HG02884 (cell line): ENCODE measurements at regions not wholly inside any gene's neighbourhood (a gene's known extent, or its start where the extent isn't known, plus 50 kb on each side); places are given as distances from the start of the nearest gene placed in this dataset.

ENCODE experiments used
- ATAC-seq: cut with Tn5 transposase; IDR thresholded peaks from one replicate; pipeline ENCODE4 v1.9.1; 2021; ENCODE audit warnings: mild to moderate bottlenecking, moderate library complexity; ENCODE audit not compliant: unreplicated experiment

DNA sequence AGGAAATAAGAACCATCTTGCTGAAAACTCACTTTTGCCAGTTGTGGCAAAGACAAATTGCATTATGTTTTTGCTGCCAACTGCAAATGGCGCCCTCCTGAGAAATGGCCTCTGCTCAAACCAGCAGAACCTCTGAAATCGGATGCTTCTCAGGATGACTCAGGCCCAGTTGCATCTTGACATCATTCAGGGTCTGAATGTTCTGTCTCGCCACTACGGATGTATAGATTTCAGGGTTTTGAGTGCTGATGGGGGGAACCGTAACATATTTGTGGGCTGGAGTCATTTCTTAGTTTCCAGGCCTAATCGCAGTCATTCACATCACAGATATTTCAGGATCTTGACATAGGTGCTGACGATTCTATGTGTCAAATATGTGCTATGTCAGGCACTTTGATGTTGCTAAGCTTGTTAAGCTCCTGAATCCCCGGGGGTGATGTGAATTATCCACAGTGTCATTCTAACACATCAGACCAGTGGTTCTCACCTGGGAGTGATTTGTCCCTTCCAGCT lies 207.1 kb downstream of the NFATC2 start:
- no peak for ATAC-seq

DNA sequence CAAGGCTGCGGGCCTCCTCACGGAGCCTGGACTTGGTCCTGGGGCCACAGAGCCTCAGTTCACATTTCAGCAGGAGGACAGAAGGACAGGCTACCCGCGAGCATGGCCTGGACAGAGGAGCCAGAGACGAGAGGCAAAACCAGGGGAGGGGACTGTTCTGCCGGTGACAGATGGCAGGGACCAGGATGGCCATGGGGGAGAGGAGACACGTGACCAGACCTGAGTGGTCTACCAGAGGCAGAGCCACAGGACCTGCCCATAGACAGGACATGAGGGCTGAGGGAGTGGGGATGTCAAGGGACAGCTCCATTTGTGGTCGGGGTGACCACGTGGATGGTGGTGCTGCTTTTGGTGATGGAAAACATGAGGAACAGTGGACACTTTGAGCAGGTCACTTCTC lies 207.9 kb downstream of the NFATC2 start:
- ATAC-seq = no peak

DNA sequence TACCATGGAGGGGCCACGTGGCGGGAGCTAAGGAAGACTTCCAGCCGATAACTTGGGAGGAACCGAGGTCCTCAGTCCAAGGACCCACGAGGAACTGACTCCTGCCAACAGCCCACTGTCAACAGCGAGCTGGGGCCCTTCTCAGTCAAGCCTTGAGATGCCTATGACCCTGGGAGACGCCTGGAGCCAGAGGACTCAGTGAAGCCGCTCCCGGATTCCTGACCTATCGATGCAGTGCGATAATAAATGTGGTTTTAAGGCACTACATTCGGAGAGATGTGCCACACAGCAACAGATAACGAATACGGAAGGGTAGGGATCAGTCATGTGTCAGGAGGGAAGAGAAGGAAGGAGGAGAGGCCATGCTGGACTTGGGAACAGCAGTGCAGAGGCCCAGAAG lies 208.5 kb downstream of the NFATC2 start:
- ATAC-seq = no peak

DNA sequence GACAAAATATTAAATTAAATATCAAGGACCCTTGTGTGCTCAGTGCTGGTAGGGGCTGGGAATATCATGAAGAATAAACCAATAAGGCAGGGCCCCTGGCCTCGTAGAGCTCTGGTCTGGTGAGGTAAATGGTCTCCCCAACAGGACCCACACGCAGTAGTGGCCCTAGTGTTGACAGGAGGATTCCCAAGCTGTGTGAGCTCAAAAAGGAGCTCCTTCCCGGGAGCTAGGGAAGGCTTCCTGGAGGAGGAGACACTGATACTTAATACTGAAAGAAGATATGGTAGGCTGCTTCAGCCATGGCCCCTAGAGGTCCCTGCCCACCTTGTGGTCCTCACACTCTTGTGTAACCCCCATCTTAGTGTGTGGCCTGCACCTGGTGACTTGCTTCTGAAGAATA lies 209.1 kb downstream of the NFATC2 start:
- ATAC-seq = no peak

DNA sequence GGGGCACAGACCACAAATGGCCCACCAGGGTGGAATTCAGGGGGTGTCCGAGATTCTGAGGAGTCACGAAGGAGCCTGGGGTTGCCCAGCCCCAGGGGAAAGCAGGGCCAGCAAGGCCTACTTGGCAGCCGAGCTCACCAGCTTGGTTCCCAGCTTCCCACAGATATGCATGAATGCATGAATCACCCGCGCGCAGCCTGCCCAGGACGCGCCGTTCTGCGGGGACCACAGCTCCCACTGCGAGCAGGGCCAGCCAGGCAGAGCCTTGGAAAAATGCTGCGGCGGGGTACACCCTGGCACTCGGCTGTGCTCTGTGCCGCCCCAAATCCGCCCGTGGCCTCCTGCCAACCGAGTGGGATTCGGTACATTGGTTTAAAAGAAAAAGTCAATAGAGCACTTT lies 211.0 kb downstream of the NFATC2 start:
- no peak for ATAC-seq

DNA sequence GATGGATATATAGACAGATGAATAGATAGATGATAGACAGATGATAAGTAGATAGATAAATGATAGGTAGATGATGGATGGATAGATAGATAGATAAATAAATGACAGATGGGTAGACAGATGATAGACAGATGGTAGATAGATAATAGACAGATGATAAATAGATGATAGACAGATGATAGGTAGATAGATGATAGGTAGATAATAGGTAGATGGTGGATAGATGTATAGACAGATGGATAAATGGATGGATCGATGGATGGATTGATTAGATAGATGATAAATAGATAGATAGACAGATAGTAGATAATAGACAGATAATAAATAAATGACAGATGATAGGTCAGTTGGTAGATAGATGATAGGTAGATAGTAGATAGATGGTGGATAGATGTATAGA lies 212.7 kb downstream of the NFATC2 start:
- no peak for ATAC-seq

DNA sequence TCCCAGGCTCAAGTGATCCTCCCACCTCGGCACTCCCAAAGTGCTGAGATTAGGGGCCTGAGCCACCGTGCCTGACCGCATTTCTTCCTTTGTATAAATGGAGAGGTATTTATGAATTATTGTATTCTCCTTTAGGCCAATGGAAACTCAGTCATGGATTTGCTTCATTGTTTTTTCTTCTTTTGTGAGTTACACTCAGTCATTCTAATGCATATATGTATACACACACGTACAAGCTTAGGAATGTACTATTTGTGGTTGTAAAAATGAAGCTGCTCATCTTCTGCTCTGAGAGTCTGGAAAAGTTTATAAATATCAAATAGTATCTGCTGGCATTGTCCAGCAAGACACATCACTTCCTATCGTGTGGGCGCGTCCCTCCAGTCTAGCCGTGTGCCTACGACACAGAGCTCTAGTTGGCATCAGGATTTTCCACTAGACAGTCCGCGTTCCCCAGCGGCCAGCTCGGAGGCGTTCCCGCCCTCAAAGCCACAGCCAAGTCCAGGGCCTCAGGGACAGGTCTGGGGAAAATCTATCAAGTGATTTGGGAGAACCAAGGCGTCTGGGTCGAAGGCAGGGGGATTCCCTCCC lies 215.2 kb downstream of the NFATC2 start:
- no peak for ATAC-seq

DNA sequence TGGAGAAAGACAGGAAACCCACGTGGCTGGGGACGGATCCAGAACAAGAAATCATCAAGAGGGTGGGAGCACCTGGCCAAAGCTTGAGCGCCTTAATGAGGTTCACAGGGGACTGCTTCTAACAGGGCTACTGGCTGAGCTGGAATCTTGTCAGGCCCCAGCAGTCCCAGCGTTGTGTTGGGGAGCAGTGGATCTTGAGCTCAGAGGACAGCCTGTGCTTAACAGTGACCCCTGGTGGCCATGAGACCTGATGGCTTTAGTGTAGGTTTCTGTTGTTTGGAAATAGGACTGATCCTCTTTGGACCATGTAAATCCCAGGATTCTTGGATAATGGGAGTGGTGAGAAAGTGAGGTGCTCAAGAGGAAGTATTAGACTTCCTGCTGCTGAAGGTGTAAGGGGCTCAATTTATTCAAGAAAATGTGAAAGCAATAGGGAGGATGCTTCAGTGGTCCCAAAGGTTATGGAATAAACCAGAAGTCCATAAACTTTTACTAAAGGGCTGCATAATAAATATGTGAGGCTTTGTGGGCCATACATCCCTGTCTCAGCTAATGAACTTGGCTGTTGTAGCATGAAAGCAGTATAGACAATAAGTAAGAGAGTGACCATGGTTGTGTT lies 216.2 kb downstream of the NFATC2 start:
- no peak for ATAC-seq

DNA sequence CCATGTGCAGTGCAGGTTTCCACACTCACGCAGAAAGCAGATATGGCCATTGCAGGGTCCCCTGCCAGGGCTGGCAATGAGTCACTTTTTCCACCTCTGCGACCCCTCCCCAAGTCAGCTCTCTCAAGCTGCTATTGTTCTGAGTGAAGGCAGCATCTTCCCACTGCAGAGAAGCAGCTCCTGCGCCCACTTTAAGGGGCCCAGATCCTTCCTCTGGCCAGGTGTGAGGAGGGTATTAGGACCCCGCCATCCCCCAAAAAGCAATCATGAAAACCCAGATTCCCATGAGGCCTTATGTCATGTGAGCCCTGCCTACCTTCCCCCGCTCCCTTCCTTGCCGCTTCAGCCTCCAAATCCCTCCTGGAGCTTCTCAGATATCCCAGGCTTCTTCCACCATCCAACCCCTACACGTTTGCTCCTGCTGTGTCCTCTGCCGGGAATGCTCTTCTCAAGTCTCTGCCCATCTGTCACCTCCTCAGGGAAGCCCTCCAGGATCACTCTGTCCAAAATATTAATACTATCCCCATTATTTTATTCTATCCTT lies 220.3 kb downstream of the NFATC2 start:
- no peak for ATAC-seq

DNA sequence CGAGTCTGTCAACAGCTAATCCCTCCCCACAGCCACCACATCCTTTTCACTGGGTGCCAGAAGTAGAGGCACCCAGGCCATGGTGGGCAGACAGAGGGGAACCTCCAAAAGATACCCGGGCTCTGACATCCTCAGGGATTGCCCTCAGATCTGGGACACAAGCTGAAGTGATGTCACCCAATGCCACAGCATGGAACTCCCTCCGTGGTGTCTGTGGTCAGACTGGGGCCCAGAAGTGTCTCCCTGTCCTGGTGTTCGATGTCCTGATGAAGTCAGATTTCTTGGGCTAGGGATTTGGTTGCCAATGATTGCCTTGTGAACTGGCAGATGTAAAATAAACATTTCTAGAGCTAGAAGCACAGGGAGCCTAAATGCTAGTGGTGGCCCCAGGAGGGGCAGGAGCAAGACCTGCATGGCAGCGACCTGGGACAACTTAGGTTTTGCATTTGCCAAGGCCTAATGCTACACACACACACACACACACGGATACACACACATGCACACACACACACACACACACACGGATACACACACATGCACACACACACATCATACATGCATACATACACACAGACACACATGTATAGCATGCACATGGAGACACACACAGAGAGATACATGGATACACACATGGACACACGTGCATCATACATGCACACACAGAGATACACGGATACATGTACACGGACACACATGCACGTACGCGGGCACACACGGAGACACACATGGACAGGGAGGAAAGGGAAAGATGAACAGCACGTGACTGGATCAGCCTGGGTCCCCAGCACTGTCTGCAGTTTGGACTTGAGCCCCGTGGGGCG lies 221.0 kb downstream of the NFATC2 start:
- ATAC-seq = no peak

DNA sequence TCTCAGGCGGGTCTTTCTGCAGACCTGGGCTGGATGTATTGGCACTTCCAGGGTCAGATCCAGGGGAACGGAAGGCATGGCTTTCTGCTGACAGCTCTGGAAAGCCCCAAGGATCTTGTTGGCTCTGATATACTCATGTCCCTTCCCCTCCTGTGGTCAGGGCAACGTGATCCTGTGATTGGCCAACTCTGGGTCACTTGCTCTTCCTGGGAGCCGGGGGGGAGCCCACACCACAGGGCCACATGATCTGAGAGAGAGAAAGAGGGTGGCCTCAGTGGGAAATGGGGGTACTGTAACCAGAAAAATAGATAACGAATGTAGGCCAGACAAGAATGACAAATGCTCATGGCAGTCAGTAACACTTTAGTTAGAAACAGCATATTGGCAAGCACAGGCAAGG lies 223.0 kb downstream of the NFATC2 start:
- ATAC-seq = no peak

DNA sequence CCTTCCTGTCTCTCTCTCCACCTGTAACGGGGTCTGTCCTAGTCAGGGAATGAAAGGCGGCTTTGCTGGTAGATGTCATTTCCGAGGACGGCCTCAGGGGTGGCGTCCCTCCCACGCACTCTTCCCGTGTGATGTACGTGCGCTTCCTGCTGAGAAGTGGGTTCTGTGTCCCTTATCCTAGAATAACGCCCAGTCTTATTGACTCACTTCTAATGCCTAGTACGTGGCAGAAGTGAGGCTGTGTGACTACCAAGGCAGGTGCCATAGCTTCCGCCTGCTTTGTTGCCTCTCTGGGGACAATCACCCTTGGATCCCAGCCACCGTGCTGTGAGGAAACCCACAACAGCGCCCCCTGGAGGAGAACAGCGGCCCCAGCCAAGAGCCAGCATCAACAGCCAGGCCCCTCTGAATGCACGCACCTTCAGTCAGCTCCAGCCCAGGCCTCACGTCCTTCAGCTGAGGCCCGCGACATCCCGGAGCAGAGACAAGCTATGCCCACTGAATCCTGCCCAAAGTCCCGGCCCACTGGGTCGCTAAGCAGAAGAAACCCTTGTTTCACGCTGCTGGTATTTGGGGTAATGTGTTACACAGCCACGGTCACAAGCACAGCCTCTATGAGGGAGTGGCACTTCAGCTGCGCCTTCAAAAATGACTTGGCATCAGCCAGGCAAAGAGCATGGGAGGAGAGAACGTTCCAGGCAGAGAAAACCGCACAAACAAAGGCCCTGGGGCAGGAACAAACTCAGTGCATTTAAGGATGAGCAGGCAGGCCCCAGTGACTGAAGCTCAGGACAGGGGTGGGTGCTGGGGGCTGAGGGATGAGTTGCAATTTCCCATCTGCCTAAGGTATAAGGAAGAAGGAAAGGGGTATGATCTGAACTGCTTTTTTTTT lies 224.2 kb downstream of the NFATC2 start:
- ATAC-seq = no peak

DNA sequence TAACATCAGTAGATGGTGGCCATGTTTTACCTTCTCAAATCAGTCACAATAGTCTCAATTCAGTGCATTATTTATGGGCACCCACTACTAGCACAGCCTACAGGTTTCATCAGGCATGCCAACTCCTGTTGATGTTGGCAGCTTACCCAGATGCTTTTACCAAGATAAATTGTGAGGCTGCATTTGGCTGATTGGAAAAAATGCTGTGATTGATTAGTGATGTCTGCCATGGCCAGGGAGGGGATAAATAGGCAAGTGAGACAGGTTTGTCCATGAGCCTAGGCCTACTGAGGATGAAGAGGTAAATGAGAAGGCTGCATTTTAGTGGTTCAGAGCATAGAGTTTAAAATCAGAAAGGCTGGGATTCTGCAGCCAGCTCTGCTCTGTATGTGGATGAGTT lies 227.1 kb downstream of the NFATC2 start:
- no peak for ATAC-seq

DNA sequence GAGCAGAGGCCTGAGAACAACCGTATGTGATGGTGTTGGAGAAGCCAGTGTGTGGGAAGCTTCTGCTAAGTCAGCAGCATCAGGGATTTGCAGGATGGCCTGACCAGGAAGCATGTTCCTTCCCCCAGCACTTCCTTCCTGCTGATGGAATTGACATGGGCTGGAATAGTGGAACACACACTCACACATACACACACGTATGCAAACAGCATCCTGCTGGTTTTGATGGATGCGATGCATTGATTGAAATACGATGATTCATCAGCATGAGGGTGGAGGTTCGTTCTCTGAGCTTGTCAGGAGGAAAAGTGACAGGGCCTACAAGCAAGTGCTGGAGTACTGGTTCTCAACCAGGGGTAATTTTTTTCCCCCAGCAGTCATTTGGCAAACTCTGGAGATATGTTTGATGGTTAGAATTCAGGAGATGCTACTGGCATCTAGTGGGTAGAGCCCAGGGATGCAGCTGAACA lies 229.1 kb downstream of the NFATC2 start:
- ATAC-seq = no peak

DNA sequence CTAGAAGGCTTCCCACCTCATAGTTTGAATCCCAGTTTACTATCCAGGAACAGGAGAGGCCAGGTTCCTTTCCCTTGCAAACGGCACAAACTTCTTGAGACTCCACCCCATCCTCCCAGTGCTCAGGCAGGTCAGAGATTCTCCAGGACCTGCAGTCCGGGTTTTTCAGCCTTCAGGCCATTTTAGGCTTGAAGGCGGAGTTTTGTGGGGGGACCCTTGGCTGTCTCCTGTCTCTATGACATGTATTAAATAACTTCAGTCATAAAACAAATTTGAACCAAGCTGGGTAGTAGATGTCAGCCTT lies 230.1 kb downstream of the NFATC2 start:
- ATAC-seq = no peak

DNA sequence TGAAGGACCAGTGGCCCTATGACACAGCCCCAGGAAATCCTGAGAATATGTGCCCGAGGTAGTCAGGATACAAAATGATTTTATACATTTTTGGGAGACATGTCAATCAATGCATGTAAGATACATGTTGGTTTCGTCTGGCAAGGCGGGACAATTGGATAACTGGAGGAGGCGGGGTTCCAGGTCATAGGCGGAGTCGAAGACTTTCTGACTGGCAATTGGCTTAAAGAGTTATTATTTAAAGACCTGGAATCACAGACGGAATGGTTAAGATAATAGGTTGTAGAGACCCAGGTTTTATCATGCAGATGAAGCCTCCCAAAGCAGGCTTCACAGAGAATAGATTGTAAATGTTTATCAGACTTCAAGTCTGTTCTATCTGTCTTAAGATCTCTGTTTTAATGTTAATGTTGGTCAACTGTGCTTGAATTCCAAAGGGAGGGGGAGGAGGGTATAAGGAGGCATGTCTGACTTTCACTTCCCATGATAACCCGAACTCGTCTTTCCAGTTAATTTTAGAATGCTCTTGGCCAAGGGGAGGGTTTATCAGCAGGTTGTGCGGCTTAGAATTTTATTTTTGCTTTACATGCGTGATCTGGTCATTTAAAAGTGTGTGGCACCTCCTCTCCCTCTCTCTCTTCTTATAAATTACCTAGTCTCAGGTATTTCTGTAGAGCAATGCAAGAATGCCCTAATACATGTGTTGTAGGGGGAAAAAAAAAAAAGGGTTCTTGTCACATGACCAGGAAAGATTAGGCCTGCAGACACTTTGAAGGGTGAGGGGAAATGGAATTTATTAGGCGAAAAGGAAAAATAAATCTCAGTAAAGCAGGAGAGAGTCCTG lies 230.7 kb downstream of the NFATC2 start:
- no peak for ATAC-seq

DNA sequence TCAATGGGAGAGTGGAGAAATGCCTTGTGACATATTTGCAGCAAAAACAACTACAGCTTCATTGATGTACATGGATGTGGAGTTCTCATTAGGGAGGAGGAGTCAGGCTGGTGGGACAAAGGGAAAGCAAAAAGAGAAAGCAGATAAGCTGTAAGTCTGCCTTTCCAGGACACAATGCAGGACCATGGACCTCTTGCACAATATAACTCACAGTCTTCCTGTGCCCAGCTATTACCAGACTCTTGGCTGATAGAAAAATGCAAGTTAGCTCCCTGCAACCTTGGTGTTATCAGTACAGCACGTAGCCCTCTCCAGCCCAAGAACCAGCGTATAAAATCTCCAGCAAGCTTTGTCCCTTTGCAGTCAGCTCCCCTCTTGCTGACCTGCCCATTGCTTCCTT lies 232.3 kb downstream of the NFATC2 start:
- no peak for ATAC-seq

DNA sequence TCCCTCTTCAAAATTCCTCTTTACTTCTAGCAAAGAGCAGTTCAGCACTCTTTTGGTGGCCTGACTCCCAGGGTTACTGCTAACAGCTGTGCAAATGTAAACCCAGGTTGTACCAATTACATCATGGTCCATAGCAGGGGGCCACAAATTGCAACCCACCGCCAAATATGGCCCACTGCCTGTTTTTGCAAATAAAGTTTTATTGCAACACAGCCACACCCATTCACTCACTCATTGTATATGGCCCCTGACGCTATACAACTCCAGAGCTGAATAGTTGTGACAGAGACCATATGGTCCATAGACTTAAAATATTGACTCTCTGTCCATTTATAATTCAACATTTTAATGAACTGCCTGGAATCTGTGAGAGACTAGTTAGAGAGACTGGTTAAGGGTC lies 233.4 kb downstream of the NFATC2 start:
- ATAC-seq = no peak

DNA sequence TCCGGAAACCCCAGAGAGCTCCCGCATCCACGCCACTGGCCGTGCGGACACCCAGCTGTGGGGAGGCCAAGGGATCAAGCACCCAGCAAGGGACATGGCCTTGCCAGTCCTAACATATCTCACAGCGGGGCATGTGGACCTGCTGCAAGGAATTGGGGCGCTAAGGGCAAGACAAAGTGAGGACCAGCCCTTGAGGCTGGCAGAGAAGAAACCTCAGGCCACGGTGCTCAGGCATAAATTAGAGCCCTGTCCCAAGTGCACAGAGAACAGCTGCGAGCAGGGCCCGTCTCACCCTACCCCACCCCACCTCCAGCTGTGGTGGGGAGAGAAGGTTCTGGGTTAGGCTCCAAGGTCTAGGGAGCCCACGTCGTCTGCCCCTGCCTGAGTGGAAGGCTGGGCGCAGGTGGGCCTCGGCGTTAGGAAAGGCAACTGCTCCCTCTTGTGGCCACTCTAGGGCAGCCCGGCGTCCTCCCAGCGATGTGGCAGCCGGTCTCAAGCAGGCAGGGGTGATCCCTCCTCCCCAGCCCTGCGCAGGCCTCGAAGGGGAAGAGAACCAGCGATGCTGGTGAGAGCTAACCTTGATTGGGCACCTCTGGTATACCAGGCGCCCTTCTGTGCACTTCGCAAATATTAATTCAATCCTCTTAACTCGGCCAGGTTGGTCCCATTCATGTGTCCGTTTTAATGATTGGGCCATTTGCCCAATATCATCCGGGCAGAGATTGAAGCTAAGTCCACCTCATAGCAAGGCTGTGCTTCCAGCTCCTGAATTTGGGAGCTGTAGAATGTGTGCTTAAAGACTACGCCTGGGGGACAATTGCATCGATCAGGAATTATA lies 235.8 kb downstream of the NFATC2 start:
- no peak for ATAC-seq
